Trophoblast cell (in vitro differentiated cells and primary cell): ENCODE measurements at regions not wholly inside any gene's neighbourhood (a gene's known extent, or its start where the extent isn't known, plus 50 kb on each side); places are given as distances from the start of the nearest gene placed in this dataset.
"Not testable (repeated sequence)": the region's sequence is repeated elsewhere in the genome, so short reads cannot be mapped to it uniquely, and the experiment has no call there.

ENCODE experiments used
- DNase-seq, 2 donors: peaks; one replicate each; pipeline ENCODE4 v3.0.0-alpha.2; 2016
- H2AFZ ChIP-seq: 2 replicates; pipeline ENCODE4 v1.6.1; 2013; ENCODE audit warnings: low read length, moderate library complexity, mild to moderate bottlenecking; ENCODE audit not compliant: insufficient read depth, poor library complexity
- H2AK5ac ChIP-seq: 2 replicates; pipeline ENCODE4 v1.6.1; 2013; ENCODE audit warnings: mild to moderate bottlenecking, low read length
- H2BK120ac ChIP-seq: 2 replicates; pipeline ENCODE4 v1.6.1; 2013; ENCODE audit warnings: low read length, mild to moderate bottlenecking, moderate library complexity; ENCODE audit not compliant: insufficient read depth, poor library complexity
- H2BK12ac ChIP-seq: 2 replicates; pipeline ENCODE4 v1.6.1; 2013; ENCODE audit warnings: mild to moderate bottlenecking, low read length, moderate library complexity
- H2BK5ac ChIP-seq: 2 replicates; pipeline ENCODE4 v1.6.1; 2013; ENCODE audit warnings: low read length, low read depth, moderate library complexity, mild to moderate bottlenecking; ENCODE audit not compliant: poor library complexity
- H3K14ac ChIP-seq: 2 replicates; pipeline ENCODE4 v1.6.1; 2013; ENCODE audit warnings: mild to moderate bottlenecking, low read length
- H3K18ac ChIP-seq: 2 replicates; pipeline ENCODE4 v1.6.1; 2013; ENCODE audit warnings: mild to moderate bottlenecking, low read length
- H3K23ac ChIP-seq: 2 replicates; pipeline ENCODE4 v1.6.1; 2013; ENCODE audit warnings: low read length
- H3K27ac ChIP-seq: 2 replicates; pipeline ENCODE4 v1.5.1; 2013; ENCODE audit warnings: low read depth, mild to moderate bottlenecking, inconsistent platforms, low read length, moderate library complexity
- H3K27me3 ChIP-seq: 2 replicates; pipeline ENCODE4 v1.6.1; 2013; ENCODE audit warnings: inconsistent platforms, mild to moderate bottlenecking, low read length, moderate library complexity; ENCODE audit not compliant: insufficient read depth
- H3K36me3 ChIP-seq, 2 experiments: 1 replicate in 1 of 2; 2 replicates in 1 of 2; pipeline ENCODE4 v1.6.1; 2013; ENCODE audit warnings: low read length in 2 of 2, mild to moderate bottlenecking in 2 of 2, moderate library complexity in 1 of 2; ENCODE audit not compliant: insufficient read depth in 2 of 2, control insufficient read depth in 1 of 2
- H3K4ac ChIP-seq: 2 replicates; pipeline ENCODE4 v1.6.1; 2013; ENCODE audit warnings: low read depth, mild to moderate bottlenecking, low read length, moderate library complexity
- H3K4me1 ChIP-seq, 2 experiments: 1 replicate in 1 of 2; 2 replicates in 1 of 2; pipeline ENCODE4 v1.6.1; 2013; ENCODE audit warnings: low read length in 2 of 2, mild to moderate bottlenecking in 2 of 2, moderate library complexity in 1 of 2; ENCODE audit not compliant: insufficient read depth in 2 of 2, control insufficient read depth in 1 of 2
- H3K4me2 ChIP-seq: 2 replicates; pipeline ENCODE4 v1.6.1; 2013; ENCODE audit warnings: inconsistent platforms, mild to moderate bottlenecking, low read length, moderate library complexity
- H3K4me3 ChIP-seq: 2 replicates; pipeline ENCODE4 v1.5.1; 2013; ENCODE audit warnings: mild to moderate bottlenecking, low read depth, low read length, inconsistent platforms
- H3K79me1 ChIP-seq: one replicate; pipeline ENCODE4 v1.6.1; 2013; ENCODE audit warnings: low read length
- H3K79me2 ChIP-seq: 2 replicates; pipeline ENCODE4 v1.6.1; 2013; ENCODE audit warnings: low read length, mild to moderate bottlenecking; ENCODE audit not compliant: control insufficient read depth, insufficient read depth, poor library complexity
- H3K9ac ChIP-seq: 2 replicates; pipeline ENCODE4 v1.6.1; 2013; ENCODE audit warnings: mild to moderate bottlenecking, low read length
- H3K9me3 ChIP-seq: 2 replicates; pipeline ENCODE4 v1.6.1; 2013; ENCODE audit warnings: low read depth, mild to moderate bottlenecking, control low read depth, inconsistent platforms, low read length; ENCODE audit not compliant: insufficient read depth
- H4K12ac ChIP-seq: 2 replicates; pipeline ENCODE4 v1.6.1; 2013; ENCODE audit warnings: low read depth, mild to moderate bottlenecking, low read length, moderate library complexity
- H4K8ac ChIP-seq: 2 replicates; pipeline ENCODE4 v1.6.1; 2013; ENCODE audit warnings: low read depth, mild to moderate bottlenecking, low read length, moderate library complexity
- H4K91ac ChIP-seq: one replicate; pipeline ENCODE4 v1.6.1; 2013; ENCODE audit warnings: low read depth, mild to moderate bottlenecking, low read length, moderate library complexity
- WGBS: extraction: QIAGEN DNeasy Blood & Tissue Kit; methylation state at CpG from one replicate; pipeline ENCODE4 v1.1.7; 2013; ENCODE audit warnings: missing lambda C conversion rate; ENCODE audit not compliant: insufficient read length, insufficient coverage; ENCODE audit errors: extremely low coverage; 5-methylcytosine and 5-hydroxymethylcytosine counted together

DNA sequence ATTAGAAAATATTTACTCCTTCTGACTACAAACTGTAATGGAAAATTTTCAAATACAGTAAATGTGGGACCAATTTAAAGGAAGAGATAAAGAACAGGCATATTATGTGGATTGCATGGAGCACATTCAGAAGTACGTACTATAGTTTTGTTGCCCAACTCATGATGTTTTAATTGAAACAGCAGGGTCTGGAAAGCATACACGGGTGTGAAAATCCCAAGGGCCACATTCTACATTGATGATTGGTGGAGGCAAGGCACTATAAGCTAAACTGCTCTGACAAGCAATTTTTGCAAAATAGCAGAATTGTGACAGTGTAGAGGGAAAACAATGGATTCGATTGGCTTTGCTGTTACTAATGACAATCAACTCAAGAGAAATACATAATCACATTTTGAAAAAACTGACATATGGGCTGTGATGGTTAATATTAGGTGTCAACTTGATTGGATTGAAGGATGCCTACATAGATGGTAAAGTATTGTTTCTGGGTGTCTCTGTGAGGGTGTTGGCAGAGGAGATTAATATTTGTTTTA, 458.6 kb downstream of the PYDC2 start:
- Histone ChIP-seq H3K79me2 (no peaks in the 10 kb centered on the region), H3K9ac (no peak overlapping the region), H3K79me1 (no peaks in the 10 kb centered on the region), H3K18ac (no peak overlapping the region), H3K27me3 (no peaks in the 10 kb centered on the region), H2BK12ac (no peak overlapping the region), H3K4ac (no peak overlapping the region), H2BK5ac (no peak overlapping the region), H3K14ac (no peak overlapping the region), H3K23ac (no peak overlapping the region), H3K36me3 (no peaks in the 10 kb centered on the region), H4K91ac (no peak overlapping the region), H3K4me3 (no peak overlapping the region), H3K27ac (no peak overlapping the region), H2AK5ac (no peak overlapping the region), H4K8ac (no peak overlapping the region), H2BK120ac (no peak overlapping the region), H3K9me3 (no peaks in the 10 kb centered on the region), H3K4me1 (no peaks in the 10 kb centered on the region), H3K4me2 (no peak overlapping the region), H4K12ac (no peak overlapping the region), H2AFZ (no peak overlapping the region)
- DNase-seq = no peak
- WGBS = no CpG with 5 or more reads among the region's 3 CpGs

DNA sequence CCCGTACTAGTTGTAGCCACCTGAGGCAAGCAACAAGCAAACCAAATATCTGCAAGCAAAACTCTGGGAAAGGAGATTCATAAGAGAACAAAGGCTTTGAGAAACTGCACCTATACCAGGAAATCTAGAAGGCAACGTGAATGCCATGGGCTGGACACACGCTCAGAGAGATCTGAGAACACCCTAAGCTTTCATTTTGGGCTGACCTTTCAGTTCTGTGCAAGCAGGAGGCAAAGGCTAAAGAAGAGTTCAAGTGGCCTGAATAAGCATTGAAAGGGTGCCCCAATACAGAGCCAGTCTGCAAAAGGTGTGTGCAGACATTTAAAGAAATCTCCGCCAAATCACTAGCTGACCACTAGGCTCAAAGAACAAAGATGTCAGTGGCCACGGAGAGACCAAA, 461.6 kb downstream of the PYDC2 start:
- H2BK5ac ChIP-seq = no peak overlapping the region
- no peak overlapping the region for H3K27ac ChIP-seq
- H4K12ac ChIP-seq = no peak overlapping the region
- no peak overlapping the region for H2AFZ ChIP-seq
- no peak overlapping the region for H3K9ac ChIP-seq
- H3K4me2 ChIP-seq = no peak overlapping the region
- H3K23ac ChIP-seq = no peak overlapping the region
- H4K8ac ChIP-seq = no peak overlapping the region
- no peaks in the 10 kb centered on the region for H3K4me1 ChIP-seq
- no peak overlapping the region for H3K18ac ChIP-seq
- no peaks in the 10 kb centered on the region for H3K79me2 ChIP-seq
- H3K27me3 ChIP-seq = no peaks in the 10 kb centered on the region
- no peak overlapping the region for H4K91ac ChIP-seq
- no peak for DNase-seq
- no peak overlapping the region for H3K4me3 ChIP-seq
- H3K14ac ChIP-seq = no peak overlapping the region
- no peak overlapping the region for H2BK120ac ChIP-seq
- no peak overlapping the region for H3K4ac ChIP-seq
- H2BK12ac ChIP-seq = no peak overlapping the region
- H3K79me1 ChIP-seq = no peaks in the 10 kb centered on the region
- H3K36me3 ChIP-seq = no peaks in the 10 kb centered on the region
- WGBS = no CpG with 5 or more reads among the region's 5 CpGs
- no peaks in the 10 kb centered on the region for H3K9me3 ChIP-seq
- H2AK5ac ChIP-seq = no peak overlapping the region

DNA sequence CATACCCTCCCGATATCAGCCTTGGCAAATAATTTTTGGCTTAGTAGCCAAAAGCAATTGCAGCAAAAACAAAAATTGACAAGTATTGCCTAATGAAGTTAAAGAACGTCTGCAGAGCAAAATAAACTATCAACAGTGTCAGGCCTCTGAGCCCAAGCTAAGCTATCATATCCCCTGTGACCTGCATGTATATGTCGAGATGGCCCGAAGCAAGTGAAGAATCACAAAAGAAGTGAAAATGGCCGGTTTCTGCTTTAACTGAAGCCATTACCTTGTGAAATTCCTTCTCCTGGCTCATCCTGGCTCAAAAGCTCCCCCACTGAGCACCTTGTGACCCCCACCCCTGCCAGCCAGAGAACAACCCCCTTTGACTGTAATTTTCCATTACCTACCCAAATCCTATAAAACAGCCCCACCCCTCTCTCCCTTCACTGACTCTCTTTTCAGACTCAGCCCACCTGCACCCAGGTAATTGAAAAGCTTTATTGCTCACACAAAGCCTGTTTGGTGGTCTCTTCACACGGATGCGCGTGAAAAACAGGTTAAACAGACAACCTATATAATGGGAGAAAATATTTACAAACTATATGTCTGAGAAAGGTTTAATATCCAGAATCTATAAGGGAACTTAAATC, 466.3 kb downstream of the PYDC2 start:
- no CpG with 5 or more reads among the region's 8 CpGs for WGBS
- H4K12ac ChIP-seq, H3K79me2 ChIP-seq, H3K79me1 ChIP-seq, H2BK12ac ChIP-seq, H2AK5ac ChIP-seq, H2BK5ac ChIP-seq, H3K4me1 ChIP-seq, DNase-seq, H4K8ac ChIP-seq, H2BK120ac ChIP-seq, H3K4me3 ChIP-seq, H3K9ac ChIP-seq, H3K4ac ChIP-seq, H3K14ac ChIP-seq, H3K27ac ChIP-seq, H3K23ac ChIP-seq, H3K9me3 ChIP-seq, H4K91ac ChIP-seq, H3K4me2 ChIP-seq, H3K27me3 ChIP-seq, H3K18ac ChIP-seq, H3K36me3 ChIP-seq, H2AFZ ChIP-seq: not testable (repeated sequence)

DNA sequence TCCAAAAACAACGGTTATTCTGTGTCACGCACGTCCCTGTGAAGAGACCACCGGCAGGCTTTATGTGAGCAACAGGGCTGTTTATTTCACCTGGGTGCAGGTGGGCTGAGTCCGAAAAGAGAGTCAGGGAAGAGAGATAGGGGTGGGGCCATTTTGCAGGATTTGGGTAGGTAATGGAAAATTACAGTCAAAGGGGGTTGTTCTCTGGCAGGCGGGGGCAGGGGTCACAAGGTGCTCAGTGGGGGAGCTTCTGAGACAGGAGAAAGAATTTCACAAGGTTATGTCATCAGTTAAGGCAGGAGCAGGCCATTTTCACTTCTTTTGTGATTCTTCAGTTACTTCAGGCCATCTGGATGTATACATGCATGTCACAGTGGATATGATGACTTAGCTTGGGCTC, 467.0 kb downstream of the PYDC2 start:
- not testable (repeated sequence) for H3K9ac ChIP-seq, H3K4me3 ChIP-seq, H4K8ac ChIP-seq, H3K4me1 ChIP-seq, H3K14ac ChIP-seq, H4K12ac ChIP-seq, H3K23ac ChIP-seq, H3K36me3 ChIP-seq, DNase-seq, H2AFZ ChIP-seq, H2AK5ac ChIP-seq, H2BK120ac ChIP-seq, H3K27ac ChIP-seq, H3K79me1 ChIP-seq, H3K4me2 ChIP-seq, H2BK12ac ChIP-seq, H3K4ac ChIP-seq, H4K91ac ChIP-seq, H3K9me3 ChIP-seq, H3K18ac ChIP-seq, H3K79me2 ChIP-seq, H3K27me3 ChIP-seq, H2BK5ac ChIP-seq
- WGBS = no CpG with 5 or more reads among the region's 6 CpGs
